Esophagus mucosa (tissue), 1 donor: ENCODE measurements at regions not wholly inside any gene's neighbourhood (a gene's known extent, or its start where the extent isn't known, plus 50 kb on each side); places are given as distances from the start of the nearest gene placed in this dataset.
"Not testable (repeated sequence)": the region's sequence is repeated elsewhere in the genome, so short reads cannot be mapped to it uniquely, and the experiment has no call there.

ENCODE experiments used
- ATAC-seq: fragments of 200-7000 bp; cut with Tn5 transposase; one replicate; pipeline ENCODE4 v1.9.1; 2020
- donor health status: DM: yes; HTN: yes; CAD: no.

- no peak for ATAC-seq
These were observed 199.2 kb upstream of the SLC39A10 start for GRCh38 chr2:195457873-195458272.

- ATAC-seq, result no peak
These were observed 200.3 kb upstream of the SLC39A10 start for GRCh38 chr2:195456771-195457170.

DNA sequence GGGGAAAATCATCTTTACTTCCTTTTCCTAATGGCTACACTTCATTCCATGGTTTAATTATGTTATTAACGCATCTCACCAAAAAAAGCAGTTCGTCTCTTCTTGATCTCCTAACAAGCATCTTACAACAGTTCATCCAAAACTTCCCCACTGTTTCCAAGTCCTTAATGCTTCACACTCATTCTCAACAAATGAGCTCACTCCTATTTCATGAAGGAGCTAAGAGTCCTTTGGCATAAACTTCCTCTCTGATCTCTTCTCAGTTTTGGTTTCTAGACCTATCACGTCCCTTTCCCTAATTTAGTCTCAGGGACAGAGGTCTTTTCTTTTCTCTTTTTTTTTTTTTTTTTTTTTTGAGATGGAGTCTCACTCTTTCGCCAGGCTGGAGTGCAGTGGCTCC is 205.9 kb upstream of the SLC39A10 start:
- no peak for ATAC-seq

DNA sequence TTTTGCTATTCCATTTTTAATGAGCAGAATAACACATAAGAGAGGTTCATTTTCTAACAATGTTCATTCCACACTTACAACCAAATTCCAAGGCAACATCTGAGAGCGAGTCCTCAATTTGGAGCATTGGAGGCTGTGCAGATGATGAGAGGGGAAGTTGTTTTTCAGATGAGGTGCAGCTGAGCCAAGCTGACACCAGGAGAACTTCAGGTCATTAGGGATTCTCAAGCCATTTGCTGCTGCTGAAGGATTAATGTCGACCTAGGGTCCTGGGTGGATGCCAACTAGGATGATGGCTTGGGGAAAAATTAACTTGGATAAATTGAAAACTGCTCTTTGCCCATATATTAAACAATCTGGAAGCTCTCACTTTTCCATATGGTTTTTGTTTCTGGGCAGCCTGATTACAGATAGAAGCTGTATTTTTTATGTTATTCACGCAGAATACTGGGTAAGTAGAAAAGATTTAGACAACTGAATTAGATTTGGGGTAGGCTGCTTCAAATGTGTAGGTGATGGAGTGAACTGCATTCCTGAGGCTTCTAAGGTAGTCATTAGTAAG is 206.4 kb upstream of the SLC39A10 start:
- ATAC-seq, result no peak

DNA sequence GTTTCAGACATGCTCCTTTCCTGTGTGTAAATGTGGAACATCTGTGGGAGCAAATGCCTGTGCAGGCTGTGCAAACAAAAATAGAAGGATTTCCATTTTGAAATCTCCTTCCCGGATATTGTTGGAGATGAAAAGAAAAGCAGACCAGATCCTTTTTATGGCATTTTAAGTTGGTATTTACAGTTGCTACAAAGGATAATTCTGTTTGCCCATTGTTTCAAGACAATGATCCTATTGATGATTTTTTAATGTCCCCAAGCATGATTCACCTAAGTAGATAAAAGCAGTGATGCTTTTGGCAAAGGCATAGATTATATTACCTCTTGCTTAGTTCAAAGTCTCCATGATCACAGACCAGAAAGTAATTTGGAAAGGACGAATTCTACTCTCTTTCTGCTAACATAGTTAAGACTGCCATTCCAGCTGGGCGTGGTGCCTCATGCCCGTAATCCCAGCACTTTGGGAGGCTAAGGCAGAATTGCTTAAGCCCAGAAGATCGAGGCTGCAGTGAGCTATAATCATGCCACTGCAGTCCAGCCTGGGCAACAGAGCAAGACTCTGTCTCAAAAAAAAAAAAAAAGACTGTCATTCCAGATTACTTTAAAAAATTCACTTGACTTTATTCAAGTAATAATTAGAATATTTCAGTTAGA is 209.6 kb upstream of the SLC39A10 start:
- ATAC-seq, result no peak

- ATAC-seq, result no peak
These were observed 211.4 kb upstream of the SLC39A10 start for GRCh38 chr2:195445639-195446038.

DNA sequence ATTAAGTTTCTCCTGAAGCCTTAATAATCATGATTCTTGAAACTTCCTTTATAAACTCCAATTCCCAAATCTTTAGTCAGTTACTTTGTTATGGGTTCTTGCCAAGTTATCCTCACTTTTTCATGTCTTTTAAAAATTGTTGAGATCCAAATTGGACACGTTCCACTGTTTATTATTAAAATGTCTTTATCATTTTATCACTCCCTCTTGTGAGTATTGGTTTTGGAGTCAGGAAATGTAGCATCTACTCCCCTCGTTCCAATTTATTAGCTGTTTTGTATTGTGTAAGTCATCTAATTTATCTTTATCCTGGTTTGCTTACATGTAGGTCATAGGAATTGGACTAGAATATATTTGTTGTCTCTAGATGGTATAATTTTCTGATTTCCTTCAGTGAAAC is 213.1 kb upstream of the SLC39A10 start:
- no peak for ATAC-seq

- no peak for ATAC-seq
These were observed 214.4 kb upstream of the SLC39A10 start for GRCh38 chr2:195442458-195443175.

DNA sequence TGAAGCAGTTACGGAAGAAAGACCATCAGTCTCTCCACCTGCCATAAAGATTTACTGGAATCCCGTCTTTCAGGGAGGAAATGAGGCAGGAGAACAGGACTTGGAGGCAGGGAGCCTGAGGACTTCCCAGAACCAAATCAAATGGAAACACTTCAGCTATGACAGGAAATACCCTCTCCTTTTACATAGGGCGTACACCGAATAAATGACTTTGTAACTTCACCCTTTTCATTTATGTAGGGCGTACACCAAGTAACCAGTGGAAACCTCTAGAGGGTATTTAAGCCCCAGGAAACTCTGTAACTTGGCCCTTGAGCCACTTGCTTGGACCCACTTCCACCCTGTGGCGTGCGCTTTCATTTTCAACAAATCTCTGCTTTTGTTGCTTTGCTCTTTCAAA is 218.3 kb upstream of the SLC39A10 start:
- ATAC-seq, result no peak

DNA sequence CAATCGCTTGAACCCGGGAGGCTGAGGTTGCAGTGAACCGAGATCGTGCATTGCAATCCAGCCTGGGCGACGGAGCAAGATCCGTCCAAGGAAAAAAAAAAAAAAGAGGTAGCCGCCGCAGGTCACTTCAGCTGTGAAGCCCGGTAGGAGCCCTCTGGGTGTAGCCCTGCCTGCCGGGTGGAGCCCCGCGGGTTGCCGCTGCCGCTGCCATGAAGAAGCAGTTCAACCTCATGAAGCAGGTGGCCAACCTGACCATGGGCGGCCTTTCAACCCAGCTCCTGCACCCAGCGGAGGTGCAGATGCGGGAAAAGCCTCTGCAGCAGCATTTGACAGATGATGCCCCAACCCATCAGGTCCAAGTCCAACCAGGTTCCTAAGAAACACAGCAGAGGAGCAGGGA is 219.5 kb upstream of the SLC39A10 start:
- no peak for ATAC-seq

- no peak for ATAC-seq
These were observed 222.7 kb upstream of the SLC39A10 start for GRCh38 chr2:195434346-195434745.

DNA sequence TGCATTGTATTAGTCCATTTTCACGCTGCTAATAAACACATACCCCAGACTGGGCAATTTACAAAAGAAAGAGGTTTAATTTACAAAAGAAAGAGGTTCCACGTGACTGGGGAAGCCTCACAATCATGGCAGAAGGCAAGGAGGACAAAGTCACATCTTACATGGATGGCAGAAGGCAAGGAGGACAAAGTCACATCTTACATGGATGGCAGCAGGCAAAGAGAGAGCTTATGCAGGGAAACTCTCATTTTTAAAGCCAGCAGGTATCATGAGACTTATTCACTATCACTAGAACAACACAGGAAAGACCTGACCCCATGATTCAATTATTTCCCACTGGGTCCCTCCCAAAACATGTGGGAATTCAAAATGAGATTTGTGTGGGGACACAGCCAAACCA is 223.3 kb upstream of the SLC39A10 start:
- not testable (repeated sequence) for ATAC-seq

DNA sequence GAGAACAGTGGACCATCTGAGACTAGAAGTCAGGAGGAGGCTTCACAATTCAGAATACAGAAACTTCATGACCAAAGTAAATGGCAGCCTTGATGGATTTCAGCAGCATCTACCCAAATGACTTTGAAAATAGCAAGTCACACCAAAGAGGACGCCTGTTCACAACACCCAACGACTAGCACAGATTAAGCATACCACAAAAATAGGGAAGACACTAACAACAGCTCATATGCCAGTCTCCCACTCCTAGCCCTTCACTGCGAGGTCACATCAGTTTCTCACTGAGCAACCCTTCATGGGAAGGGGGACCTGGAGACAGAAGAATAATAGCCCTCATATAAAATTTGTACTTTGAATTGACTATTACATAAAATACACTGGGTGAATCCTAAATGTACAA is 228.4 kb upstream of the SLC39A10 start:
- ATAC-seq, result no peak

- no peak for ATAC-seq
These were observed 231.7 kb upstream of the SLC39A10 start for GRCh38 chr2:195425328-195425727.

GRCh38 chr2:195419033-195419432 is 238.0 kb upstream of the SLC39A10 start:
- ATAC-seq, result no peak

- ATAC-seq, result no peak
These were observed 242.4 kb upstream of the SLC39A10 start for GRCh38 chr2:195414537-195415100.

DNA sequence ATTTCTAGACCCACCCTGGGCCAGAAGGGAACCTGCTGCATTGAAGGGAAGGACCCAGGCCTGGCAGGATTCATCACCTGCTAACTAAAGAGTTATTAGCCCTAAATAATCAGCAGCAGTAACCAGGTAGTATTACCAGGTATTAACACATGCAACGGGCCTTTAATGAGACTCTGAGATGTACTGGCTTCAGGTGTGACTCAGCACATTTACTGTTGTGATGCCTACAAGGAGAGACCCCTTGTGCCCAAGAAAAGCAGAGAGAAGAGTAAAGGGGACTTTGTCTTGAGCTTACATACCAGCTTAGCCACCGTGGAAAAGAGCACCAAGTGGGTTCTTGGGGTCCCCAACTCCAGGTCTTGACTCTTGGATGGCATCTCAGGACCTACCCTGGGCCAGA is 243.1 kb upstream of the SLC39A10 start:
- no peak for ATAC-seq

DNA sequence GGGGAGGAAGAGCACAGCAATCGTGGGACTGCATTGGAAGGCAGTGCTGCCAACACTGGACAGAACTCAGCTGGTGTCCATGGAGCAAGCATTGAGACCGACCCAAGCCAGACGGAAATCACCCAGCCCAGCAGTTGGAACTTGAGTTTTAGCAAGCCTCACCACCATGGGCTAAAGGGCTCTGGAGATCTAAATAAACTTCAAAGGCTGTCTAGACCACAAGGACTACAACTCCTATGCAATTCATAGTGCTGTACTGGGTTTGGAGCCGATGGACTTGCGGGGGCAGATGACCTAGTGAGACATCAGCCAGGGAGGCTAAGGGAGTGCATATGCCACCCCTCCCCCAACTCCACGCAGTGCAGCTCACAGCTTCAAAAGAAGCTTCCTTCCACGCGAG is 243.6 kb upstream of the SLC39A10 start:
- ATAC-seq, result no peak

GRCh38 chr2:195411219-195411687 is 245.8 kb upstream of the SLC39A10 start:
- ATAC-seq, result no peak

GRCh38 chr2:195410074-195410671 is 246.9 kb upstream of the SLC39A10 start:
- no peak for ATAC-seq

- no peak for ATAC-seq
These were observed 248.2 kb upstream of the SLC39A10 start for GRCh38 chr2:195408811-195409210.

DNA sequence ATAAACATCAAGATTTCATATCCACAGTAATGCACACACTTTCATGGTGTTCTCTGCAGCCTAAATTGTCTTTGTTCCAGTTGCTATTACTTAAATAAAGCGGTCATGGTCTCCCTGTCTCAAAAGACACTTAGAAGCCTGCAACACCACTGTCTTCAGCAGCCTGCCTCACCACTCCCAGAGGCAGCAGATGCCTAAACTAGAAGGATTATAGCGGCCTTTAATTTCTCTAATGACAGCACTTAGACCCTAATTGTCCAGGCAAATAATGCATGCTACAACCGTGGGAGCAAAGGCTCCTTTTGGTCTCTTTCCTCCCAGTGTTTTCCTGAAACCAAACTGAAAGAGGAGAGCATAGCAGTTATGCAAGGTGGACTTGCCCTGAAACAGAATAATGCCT is 248.8 kb upstream of the SLC39A10 start:
- ATAC-seq, result no peak

DNA sequence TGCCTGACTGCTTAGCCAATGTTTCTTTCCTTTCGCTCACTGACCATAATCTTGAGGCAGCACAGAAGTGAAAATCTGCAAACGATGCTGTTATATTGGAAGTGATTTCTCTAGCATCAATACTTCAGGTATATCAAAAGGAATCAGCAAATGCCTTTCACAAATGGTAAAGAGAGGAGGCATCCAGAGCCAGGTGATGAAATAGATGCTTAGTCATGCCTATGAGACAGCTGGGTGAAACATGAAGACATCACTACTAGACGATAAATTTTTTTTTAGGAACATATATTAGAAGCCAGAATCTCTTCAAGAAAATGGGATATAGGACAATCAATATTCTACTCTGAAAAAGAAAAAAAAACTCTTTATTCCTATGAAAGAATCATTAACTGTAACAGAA is 249.2 kb upstream of the SLC39A10 start:
- ATAC-seq, result no peak
